ENCODE measurements at regions not wholly inside any gene's neighbourhood (a gene's known extent, or its start where the extent isn't known, plus 50 kb on each side); places are given as distances from the start of the nearest gene placed in this dataset.
"Not testable (repeated sequence)": the region's sequence is repeated elsewhere in the genome, so short reads cannot be mapped to it uniquely, and the experiment has no call there.

- TF ChIP-seq, protein P1, sequence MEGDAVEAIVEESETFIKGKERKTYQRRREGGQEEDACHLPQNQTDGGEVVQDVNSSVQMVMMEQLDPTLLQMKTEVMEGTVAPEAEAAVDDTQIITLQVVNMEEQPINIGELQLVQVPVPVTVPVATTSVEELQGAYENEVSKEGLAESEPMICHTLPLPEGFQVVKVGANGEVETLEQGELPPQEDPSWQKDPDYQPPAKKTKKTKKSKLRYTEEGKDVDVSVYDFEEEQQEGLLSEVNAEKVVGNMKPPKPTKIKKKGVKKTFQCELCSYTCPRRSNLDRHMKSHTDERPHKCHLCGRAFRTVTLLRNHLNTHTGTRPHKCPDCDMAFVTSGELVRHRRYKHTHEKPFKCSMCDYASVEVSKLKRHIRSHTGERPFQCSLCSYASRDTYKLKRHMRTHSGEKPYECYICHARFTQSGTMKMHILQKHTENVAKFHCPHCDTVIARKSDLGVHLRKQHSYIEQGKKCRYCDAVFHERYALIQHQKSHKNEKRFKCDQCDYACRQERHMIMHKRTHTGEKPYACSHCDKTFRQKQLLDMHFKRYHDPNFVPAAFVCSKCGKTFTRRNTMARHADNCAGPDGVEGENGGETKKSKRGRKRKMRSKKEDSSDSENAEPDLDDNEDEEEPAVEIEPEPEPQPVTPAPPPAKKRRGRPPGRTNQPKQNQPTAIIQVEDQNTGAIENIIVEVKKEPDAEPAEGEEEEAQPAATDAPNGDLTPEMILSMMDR (IDR thresholded peaks at IDR 0.05; ENCODE audit: low read depth, low read length), result no peak
- H3K4me3 ChIP-seq (replicated peaks in 1 of 2; ENCODE audit: low read depth in 2 of 2, low read length in 2 of 2), result no peak overlapping the region
- no peak for DNase-seq (ENCODE audit: low read depth in 2 of 2)
Observed at GRCh38 chr6:63460971-63461370, 111.3 kb upstream of the LOC128125822 start.

DNA sequence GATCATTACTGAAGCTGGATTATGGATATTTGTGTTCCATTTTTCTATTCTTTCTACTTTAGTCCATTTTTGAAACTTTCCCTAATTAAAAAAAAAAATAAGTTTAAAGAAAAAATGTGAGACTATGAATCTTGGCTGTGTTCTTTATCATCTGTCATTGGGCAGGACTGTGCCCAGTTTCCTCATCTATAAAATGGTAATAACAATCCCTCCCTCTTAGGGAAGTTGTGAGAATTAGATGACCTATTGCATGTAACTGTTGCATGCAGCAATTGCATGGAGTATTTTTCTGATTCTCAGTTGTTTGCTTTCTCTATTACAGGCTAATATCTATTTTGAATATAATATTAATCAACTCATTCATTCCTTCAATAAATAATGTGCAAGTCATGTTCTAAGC is 108.2 kb upstream of the LOC128125822 start:
- TF ChIP-seq, protein P1 (IDR thresholded peaks at IDR 0.05; ENCODE audit: low read depth, low read length), result no peak
- no peak for DNase-seq (ENCODE audit: low read depth in 2 of 2)
- H3K4me3 ChIP-seq (replicated peaks in 1 of 2; ENCODE audit: low read depth in 2 of 2, low read length in 2 of 2), result no peak overlapping the region

GRCh38 chr6:63465750-63466149 is 106.5 kb upstream of the LOC128125822 start:
- no peak overlapping the region for H3K4me3 ChIP-seq (replicated peaks in 1 of 2; ENCODE audit: low read depth in 2 of 2, low read length in 2 of 2)
- TF ChIP-seq, protein P1 (IDR thresholded peaks at IDR 0.05; ENCODE audit: low read depth, low read length), result no peak
- no peak for DNase-seq (ENCODE audit: low read depth in 2 of 2)

DNA sequence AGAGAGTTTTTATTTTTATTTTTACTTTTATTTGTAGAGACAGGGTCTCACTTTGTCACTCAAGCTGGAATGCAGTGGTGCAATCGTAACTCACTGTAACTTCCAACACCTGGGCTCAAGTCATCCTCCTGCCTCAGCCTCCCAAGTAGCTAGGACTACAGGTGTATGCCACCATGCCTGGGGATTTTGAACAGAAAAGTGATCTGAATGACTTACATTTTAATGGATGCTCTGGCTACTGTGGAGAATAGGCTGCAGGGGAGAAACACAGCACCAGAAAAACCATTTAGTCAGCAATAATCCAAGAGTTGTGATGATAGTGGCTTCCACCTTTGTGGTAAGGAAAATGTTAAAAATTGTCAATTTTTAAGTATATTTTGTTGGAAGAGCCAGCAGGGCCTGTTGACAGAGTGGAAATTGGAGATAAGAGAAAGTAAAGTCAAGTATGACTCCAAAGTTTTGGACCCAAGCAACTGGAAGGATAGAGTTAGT is 106.0 kb upstream of the LOC128125822 start:
- no peak overlapping the region for H3K4me3 ChIP-seq (replicated peaks in 1 of 2; ENCODE audit: low read depth in 2 of 2, low read length in 2 of 2)
- DNase-seq (ENCODE audit: low read depth in 2 of 2), result no peak

GRCh38 chr6:63467247-63467954 is 104.9 kb upstream of the LOC128125822 start:
- H3K4me3 ChIP-seq (replicated peaks in 1 of 2; ENCODE audit: low read depth in 2 of 2, low read length in 2 of 2), result no peak overlapping the region
- no peak for DNase-seq (ENCODE audit: low read depth in 2 of 2)
- TF ChIP-seq, protein P1 (IDR thresholded peaks at IDR 0.05; ENCODE audit: low read depth, low read length), result no peak

More for the DNA sequence above, 106.0 kb upstream of the LOC128125822 start:
- TF ChIP-seq, protein P1 (IDR thresholded peaks at IDR 0.05; ENCODE audit: low read depth, low read length), result no peak

GRCh38 chr6:63471145-63471544 is 101.1 kb upstream of the LOC128125822 start:
- DNase-seq (ENCODE audit: low read depth in 2 of 2); H3K4me3 ChIP-seq (replicated peaks in 1 of 2; ENCODE audit: low read depth in 2 of 2, low read length in 2 of 2): not testable (repeated sequence)

GRCh38 chr6:63471654-63472053 is 100.6 kb upstream of the LOC128125822 start:
- no peak overlapping the region for H3K4me3 ChIP-seq (replicated peaks in 1 of 2; ENCODE audit: low read depth in 2 of 2, low read length in 2 of 2)
- DNase-seq (ENCODE audit: low read depth in 2 of 2), result no peak
- TF ChIP-seq, protein P1 (IDR thresholded peaks at IDR 0.05; ENCODE audit: low read depth, low read length), result no peak
